ENCODE measurements at regions not wholly inside any gene's neighbourhood (a gene's known extent, or its start where the extent isn't known, plus 50 kb on each side); places are given as distances from the start of the nearest gene placed in this dataset.
"Not testable (repeated sequence)": the region's sequence is repeated elsewhere in the genome, so short reads cannot be mapped to it uniquely, and the experiment has no call there.

DNA sequence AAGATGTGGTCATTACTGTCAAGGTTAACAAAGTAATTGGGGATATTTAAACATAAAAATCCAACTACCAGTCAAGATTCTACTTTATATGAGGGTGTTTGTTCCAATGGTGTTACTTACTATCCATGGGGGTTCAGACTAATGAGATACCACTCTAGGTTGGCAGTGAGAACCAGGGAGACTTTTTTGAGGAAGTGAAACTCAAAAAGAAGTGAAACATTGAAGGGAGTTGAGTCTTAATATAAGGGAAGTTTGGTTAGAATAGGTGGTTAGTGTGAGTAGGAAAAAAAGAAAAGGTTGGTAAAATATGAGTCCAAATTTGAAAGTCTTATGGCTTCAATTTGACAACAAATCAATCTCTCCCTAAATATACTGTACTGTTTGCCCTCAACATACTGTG, 123.6 kb upstream of the ANK3 start:
- no peak for DNase-seq (ENCODE audit: low spot score)

DNA sequence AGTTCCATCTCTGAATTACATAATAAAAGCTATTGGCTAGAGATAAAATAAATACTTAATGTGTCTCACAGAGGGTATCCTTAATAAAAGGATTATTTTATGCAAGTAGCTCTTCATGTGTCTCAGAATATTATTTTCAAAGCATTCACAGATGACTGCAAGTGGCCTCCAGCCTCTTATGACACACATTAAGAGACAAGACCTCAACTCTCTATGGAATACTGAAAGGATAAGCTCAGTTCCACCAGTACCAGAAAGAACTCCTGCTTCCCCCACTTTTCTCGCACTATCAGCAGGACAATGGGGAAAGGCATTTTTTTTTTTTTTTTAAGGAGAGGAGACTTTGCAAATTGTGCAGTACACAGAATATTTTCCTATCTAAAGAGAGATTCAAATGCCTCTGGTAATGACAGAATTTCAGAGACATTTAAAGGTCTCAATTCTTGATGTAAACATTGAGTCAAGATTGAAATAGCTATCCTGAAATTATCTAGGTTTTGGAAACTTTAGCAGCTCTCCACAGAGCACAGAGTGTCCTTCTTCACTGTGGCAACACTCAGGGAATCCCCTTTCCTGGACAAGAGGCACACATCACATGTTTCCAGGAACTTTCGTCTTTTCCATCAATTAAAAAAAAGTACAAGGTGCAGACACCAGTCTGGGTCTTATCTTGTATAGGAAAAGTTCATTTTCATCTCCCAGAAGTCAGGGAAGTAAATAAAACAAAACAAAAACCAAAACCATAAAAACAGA, 122.0 kb upstream of the ANK3 start:
- no peak for DNase-seq (ENCODE audit: low spot score)

DNA sequence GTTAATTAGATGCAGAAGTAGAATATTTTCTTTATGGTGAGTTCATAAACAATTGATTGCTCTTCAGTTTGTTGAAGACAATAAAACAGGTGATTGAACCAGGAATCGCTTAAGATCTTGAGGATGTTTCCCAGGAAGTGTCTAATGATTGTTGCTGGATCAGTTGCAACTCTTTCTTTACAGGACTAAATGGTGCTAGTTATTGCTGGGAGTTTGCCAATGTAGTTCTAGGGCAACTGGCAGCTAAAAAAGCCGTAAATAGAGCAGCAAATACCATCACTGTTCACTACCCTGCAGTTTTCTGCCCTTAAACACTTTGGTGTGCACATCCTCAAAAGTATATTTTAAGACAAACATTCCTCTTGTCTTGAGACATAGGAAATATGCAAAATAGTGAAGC, 119.2 kb upstream of the ANK3 start:
- DNase-seq (ENCODE audit: low spot score): no peak

DNA sequence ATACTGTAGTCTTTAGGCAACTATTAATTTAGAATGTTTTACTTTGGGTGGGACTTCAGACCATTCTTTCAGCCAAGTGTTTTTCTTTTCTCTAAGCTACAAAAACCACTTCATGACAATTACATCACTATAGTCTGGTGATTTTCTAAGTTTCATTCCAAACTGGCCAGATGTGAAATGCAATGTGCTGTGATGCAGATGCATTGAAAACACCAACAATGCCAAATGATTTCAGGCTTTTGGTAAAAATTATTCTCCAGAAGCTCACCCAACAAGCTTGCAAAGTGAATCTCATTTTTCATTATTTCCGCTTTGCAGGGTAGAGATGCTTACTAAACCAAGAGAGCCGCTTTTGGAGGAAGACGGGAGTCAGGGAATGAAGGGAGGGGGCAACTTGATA, 118.4 kb upstream of the ANK3 start:
- no peak for DNase-seq (ENCODE audit: low spot score)

DNA sequence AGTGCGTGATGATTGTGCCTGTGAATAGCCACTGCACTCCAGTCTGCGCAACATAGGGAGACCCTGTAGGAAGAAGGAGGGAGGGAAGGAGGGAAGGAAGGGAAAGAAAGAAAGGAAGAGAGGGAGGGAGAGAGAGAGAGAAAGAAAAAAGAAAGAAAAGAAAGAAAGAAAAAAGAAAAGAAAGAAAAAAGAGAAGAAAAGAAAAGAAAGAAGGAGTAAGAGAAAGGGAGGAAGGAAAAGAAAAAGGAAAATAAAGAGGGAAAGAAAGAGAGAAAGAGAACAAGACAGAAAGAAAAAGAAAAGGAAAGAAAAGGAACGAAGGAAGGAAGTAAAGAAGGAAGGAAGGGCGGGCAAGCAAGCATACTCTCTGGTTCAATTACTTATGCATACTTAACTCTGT, 112.9 kb upstream of the ANK3 start:
- DNase-seq (ENCODE audit: low spot score): no peak

DNA sequence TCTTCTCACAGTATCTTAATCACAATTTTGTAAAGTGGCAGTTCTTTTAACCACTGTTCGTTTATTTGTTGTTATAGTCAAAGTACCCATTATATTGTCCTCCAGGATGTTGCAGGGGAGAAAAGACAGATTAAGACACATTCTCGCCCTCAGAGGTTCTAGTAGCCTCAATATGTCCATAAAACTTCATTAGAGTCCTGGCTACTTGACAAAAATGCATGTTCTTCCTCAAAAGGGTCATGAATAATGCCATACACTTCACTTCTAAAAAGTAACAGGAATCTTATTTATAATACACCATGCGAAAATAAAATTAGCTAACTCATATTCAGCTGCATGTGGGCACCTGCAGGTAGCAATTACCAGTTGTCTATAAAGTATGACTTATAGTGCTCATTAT, 109.3 kb upstream of the ANK3 start:
- no peak for DNase-seq (ENCODE audit: low spot score)

DNA sequence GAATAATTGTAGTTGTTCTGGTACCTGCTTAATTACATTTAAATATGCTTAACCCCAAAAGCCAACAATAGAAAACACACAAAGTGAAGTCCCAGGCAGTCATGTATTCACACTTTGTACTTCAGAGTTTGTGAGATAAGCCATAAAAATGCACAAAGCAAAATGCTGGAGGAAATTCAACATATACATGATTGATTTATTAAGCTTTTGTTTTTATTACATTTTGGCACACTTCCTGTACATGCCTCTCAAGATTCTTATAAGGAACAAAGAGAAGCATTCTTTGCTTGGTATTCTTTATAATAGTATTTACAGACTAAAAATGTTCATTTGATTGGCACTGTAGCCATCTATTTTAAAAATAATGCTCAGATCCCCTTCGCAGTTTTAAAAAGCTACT, 107.7 kb upstream of the ANK3 start:
- no peak for DNase-seq (ENCODE audit: low spot score)

DNA sequence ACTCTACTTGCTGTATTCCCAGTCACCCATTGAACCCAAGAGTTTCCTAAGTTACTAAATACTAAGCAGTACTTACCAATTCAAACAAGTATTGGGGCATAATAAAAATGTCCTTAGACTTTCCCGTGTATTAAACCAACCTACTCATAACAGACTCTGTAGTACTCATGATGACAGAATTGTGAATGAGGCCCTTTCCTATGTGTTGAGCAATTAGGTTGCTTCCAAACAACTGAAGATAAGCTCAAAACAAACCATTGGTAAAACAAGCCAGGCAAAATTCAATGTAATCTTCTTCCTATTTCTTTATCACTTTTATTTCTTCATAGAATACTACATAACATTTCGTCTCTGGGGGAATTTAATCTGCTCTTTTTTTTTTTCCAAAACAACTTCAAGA, 106.5 kb upstream of the ANK3 start:
- no peak for DNase-seq (ENCODE audit: low spot score)

DNA sequence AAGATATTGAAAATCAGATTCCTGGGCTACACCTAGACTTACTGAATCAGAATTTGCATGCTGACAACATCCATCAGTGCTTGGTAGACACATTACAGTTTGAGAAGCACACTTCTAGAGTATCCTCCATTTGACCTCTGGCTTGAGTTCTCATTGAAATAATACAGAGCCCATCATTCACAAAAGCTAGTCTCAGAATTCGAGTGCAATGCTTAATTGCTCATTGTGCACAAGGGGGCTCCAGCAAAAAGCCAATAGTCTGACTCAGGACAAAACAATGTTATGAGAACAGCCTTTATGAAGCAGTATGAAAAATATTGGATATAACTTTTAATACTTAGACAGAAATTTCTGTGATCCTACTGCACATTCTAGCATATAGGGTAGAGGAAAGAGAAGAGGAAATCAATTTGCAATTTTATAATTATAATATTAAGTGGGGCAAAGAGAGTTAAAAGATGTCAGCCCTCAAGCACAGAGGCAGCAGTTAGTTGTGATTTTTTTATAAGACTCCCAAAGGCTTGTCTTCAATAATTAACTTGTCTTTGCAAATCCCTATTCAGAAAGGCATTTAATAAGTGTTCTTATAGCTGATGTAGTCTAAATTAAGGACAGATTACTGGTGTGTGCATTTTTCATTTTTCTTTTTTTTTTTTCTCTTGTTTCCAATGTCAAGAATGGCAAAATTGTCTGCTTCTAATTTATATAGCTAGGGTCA, 105.8 kb upstream of the ANK3 start:
- no peak for DNase-seq (ENCODE audit: low spot score)

DNA sequence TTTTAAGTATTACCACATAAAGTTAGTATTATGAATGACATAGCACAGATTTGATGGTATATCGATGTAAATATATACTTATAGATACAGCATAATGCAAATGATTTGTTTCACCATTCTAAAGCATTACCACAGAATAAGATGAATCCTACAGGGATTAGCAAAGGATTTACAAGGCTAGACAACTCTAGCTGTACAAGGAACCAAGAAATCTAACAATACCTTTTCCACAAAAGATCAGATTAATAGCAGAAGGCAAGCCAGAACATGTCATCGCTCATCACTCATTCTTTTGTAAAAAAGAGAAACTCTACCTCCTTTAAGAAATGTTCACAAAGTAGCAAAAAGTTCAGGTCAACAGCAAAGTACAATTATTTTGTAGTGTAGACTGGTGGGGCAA, 105.1 kb upstream of the ANK3 start:
- DNase-seq (ENCODE audit: low spot score): no peak

DNA sequence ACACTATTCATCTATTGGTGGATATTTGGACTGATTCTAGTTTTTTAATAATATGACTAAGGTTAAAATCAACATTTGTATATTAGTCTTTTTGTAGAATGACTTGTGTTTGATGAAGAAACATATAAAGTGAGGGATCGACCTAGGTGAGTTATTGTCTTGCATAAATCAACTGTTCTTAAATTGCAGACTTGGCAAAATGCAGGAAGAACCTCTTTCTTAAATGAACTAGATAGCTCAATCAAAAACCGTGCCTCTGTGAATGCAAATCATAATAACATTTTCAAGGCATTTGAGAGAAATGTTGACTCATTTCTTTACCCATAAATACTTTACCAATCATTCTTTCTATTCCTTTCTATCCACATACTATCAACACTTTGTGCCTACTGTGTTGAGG, 101.5 kb upstream of the ANK3 start:
- DNase-seq (ENCODE audit: low spot score): no peak

DNA sequence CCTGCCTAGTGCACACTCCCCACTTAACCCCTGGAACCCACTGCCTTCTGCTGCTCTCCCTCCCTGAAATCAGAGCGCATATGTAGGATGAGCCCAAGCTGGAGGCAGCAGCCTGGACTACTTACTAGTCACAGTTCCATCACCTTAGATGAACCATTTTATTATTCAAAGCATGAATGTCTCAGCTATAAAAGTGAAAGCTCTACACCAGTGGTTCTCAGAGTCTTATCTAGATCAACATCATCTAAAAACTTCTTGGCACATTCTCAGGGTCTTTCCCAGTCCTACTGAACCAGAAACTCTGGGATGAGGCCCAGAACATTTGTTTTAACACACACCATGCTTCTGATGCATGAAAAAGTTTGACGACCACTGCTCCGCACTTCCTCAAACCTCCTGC, 100.3 kb upstream of the ANK3 start:
- no peak for DNase-seq (ENCODE audit: low spot score)

DNA sequence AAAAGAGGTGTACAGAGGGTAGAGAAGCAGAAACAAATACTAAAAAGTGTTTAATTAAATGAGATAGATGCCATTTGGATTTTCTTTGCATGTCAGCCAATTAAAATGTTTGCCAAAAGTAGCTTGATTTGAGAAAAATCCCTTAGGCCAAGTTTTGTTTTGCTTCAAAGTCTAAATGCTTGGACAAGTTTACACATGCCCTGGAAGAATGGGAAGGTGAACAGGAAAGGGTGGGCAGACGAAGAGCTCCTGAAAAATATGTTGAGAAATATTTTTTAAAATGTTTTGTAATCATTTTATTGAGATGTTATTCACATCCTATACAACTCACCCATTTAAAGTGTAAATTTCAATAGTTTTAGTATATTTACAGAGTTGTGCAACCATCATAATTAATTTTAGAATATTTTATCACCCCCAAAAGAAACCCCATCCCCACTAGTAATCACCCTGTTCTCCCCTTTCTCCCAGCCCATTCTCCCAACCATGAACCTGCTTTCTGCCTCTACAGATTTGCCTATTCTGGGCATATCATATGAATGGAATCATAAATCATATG, 98.5 kb upstream of the ANK3 start:
- no peak for DNase-seq (ENCODE audit: low spot score)

DNA sequence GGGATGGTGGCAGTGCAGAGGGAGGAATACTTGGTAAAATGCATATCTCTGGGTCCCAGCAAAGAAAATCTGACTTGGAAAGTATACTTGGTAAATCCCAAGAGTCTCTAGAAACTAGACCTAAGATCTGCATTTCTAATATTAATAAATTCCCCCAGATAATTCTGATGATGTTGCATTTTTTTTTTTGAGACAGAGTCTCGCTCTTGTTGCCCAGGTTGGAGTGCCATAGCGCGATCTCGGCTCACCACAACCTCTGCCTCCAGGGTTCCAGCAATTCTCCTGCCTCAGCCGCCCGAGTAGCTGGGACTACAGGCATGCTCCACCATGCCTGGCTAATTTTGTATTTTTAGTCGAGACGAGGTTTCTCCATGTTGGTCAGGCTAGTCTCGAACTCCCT, 97.9 kb upstream of the ANK3 start:
- DNase-seq (ENCODE audit: low spot score): no peak

DNA sequence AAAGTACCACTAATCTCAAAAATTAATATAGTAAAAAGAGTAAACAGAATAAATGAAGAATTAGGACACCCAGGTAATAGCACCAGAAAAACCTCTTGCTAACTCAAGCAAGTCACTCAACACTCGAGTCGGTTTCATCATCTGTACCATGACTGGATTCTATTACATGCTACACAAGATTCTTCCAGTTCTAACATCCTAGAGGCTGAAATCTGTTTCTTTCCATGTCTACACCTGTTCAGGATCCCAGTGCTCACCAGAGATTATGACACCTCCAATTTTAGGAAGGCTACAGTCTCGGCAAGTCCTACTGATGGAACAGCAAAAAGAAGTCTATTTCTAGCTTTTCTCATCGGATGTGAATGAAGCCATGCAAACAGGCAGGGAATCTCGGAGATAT, 95.3 kb upstream of the ANK3 start:
- no peak for DNase-seq (ENCODE audit: low spot score)

DNA sequence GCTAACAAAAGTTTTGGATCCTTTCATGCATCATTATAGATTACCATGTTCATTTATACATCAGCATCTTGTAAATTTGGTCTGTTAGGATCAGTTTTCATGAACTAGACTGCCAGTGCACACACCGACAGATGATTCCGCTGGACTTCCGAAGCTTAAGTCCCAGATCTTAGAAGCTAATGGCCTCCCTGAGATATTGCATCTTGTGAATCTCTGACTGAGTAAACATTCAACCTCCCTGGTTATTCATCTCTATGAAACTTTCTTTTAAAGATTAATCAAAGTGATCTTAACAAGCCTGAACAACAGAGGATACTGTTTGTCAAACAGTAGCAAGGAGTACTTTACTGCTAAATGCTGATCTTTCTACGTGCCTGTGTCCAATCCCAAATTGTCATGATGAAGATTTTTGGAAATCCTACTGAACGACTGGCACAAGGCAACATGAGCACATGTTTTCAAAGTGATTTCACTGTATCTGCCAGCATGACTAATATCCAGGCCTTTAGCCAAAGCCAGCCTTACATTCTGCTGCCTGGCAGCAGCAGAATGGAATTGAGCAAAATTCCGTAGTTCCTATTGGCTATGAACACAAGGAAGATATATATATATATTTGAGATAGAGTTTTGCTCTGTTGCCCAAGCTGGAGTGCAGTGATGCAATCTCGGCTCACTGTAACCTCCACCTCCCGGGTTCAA, 91.3 kb upstream of the ANK3 start:
- DNase-seq (ENCODE audit: low spot score): no peak

DNA sequence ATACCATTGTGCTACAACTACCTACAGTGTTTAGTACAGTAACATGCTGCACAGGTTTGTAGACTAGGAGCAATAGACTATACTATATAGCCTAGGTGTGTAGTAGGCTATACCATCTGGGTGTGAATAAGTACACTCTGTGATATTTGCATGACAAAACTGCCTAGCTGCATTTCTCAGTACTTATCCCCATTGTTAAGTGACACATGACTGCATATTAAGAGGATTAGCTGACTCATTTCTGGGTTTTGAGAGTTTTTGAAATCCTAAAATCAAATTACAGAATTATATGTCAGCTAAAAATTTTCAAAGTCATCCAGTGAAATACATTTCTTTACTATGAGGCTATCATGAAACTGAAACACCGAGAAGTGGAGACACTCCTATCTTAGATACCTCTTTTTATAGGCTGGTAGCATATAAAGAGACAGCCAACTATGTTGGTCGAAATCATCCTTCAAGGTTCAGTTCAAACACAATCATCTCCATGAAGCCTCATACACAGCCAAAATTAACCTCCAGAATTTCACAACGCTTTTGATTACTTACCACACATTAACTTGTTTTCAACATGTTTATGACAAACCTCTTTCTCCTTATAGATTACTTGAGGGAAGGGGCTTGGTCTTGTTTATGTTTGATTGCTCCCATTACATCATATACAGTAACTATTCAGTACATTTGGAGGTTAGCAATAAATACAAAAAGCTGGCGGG, 89.8 kb upstream of the ANK3 start:
- DNase-seq (ENCODE audit: low spot score): no peak

DNA sequence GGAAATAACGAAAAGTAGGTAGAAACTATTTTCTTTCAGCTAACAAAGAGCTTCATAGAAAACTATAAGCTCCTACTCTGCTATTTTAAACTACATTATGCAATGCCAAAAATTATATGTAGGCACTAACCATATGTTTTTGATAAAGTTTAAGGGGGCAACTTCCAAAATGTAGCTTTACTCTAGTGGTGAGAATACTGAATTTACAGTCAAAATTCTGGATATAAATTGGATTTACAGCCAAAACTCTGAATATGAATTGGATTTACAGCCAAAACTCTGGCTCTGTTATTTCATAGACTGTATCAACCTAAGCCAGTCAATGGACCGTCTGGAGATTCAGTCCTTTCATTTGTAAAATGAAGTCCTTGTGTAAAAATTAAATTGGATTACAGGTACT, 86.8 kb upstream of the ANK3 start:
- no peak for DNase-seq (ENCODE audit: low spot score)

DNA sequence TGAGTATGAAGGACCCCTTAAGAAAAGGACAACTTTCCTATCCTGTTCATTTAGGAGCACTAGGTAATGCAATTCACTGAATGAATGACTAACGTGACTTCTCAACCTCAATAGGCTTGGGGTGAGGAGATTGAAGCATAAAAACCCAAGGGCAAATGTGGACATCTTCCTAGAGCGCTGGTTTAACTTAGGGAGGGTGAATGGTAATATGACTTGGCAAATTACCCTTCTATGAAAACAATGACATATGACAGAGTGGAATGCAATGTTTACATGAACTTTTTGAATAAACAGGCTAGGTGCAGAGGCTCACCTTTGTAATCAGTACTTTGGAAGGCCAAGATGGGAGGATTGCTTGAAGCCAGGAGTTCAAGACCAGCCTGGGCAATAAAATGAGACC, 83.9 kb upstream of the ANK3 start:
- DNase-seq (ENCODE audit: low spot score): peak; percentile 18

DNA sequence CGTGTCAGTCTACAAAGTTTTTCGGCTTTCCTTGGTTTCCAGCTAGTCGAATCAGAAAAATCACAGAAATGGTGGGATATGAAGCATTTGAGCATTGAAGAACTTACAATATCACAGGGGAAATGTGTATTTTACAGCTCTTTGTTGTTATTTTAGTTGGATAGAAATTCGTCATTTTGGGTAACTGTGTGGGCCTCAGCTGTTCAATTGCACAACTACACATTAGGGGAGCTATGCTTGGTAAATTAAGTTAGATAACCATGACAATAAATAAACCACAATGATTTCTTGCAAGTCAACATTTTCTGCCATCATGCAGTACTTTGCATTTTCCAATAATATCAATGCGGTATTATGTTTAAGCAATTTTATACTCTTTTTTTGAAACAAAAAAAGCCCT, 80.4 kb upstream of the ANK3 start:
- no peak for DNase-seq (ENCODE audit: low spot score)

DNA sequence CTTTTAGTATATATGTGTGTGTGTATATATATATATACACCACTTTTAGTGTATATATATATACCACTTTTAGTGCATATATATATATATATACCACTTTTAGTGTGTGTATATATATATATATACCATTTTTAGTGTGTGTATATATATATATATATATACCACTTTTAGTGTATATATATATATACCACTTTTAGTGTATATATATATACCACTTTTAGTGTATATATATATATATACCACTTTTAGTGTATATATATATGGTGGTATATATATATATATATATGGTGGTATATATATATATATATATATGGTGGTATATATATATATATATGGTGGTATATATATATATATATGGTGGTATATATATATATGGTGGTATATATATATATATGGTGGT, 79.5 kb upstream of the ANK3 start:
- not testable (repeated sequence) for DNase-seq (ENCODE audit: low spot score)

DNA sequence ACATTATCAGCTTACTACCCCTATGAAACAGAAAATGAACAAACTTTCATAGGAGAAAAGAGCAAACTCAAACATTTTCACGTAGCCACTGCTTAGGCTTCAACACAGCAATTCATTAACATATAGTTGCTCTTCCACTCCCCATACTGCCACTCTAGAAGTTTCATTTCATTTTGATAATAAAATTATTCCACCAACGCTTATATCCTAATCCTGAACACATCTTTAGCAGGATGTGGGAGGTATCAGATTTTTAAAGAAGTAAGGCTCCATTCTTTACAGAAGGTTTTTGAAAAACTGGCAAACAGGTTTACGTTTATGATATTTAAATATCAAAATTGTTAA, 77.5 kb upstream of the ANK3 start:
- DNase-seq (ENCODE audit: low spot score): no peak

Data from LoVo (cell line).